ENCODE measurements at regions not wholly inside any gene's neighbourhood (a gene's known extent, or its start where the extent isn't known, plus 50 kb on each side); places are given as distances from the start of the nearest gene placed in this dataset.

GRCh38 chr1:229851511-229851910 is 215.5 kb upstream of the GALNT2 start:
- no peak overlapping the region for H3K4me3 ChIP-seq (ENCODE audit: low read depth, low read length)
- DNase-seq (ENCODE audit: low read depth), result no peak
- TF ChIP-seq MAX (IDR thresholded peaks at IDR 0.05; ENCODE audit: low read depth, low read length) (no peak), CTCF (IDR thresholded peaks at IDR 0.05; ENCODE audit: low read depth, low read length) (no peak), MYC (IDR thresholded peaks at IDR 0.05; ENCODE audit: low read depth, low read length) (no peak), POLR2A (IDR thresholded peaks at IDR 0.05; ENCODE audit: extremely low read depth, insufficient read length) (no peak)

- TF ChIP-seq MAX (IDR thresholded peaks at IDR 0.05; ENCODE audit: low read depth, low read length) (no peak), POLR2A (IDR thresholded peaks at IDR 0.05; ENCODE audit: extremely low read depth, insufficient read length) (no peak), MYC (IDR thresholded peaks at IDR 0.05; ENCODE audit: low read depth, low read length) (no peak), CTCF (IDR thresholded peaks at IDR 0.05; ENCODE audit: low read depth, low read length) (no peak)
- no peak overlapping the region for H3K4me3 ChIP-seq (ENCODE audit: low read depth, low read length)
- DNase-seq (ENCODE audit: low read depth), result no peak
Measured at GRCh38 chr1:229853751-229854150, 213.3 kb upstream of the GALNT2 start.

GRCh38 chr1:229854620-229855019 is 212.4 kb upstream of the GALNT2 start:
- no peak overlapping the region for H3K4me3 ChIP-seq (ENCODE audit: low read depth, low read length)
- TF ChIP-seq POLR2A (IDR thresholded peaks at IDR 0.05; ENCODE audit: extremely low read depth, insufficient read length) (no peak), MAX (IDR thresholded peaks at IDR 0.05; ENCODE audit: low read depth, low read length) (no peak), MYC (IDR thresholded peaks at IDR 0.05; ENCODE audit: low read depth, low read length) (no peak), CTCF (IDR thresholded peaks at IDR 0.05; ENCODE audit: low read depth, low read length) (no peak)
- DNase-seq (ENCODE audit: low read depth), result no peak

GRCh38 chr1:229856009-229856650 is 210.9 kb upstream of the GALNT2 start:
- TF ChIP-seq CTCF (IDR thresholded peaks at IDR 0.05; ENCODE audit: low read depth, low read length), result no peak
- TF ChIP-seq MYC (IDR thresholded peaks at IDR 0.05; ENCODE audit: low read depth, low read length), result no peak
- no peak for TF ChIP-seq POLR2A (IDR thresholded peaks at IDR 0.05; ENCODE audit: extremely low read depth, insufficient read length)
- TF ChIP-seq MAX (IDR thresholded peaks at IDR 0.05; ENCODE audit: low read depth, low read length), result no peak
- H3K4me3 ChIP-seq (ENCODE audit: low read depth, low read length), result peak overlapping the region; percentile 49
- peak; percentile 55 for DNase-seq (ENCODE audit: low read depth)

GRCh38 chr1:229857585-229857984 is 209.5 kb upstream of the GALNT2 start:
- no peak for DNase-seq (ENCODE audit: low read depth)
- H3K4me3 ChIP-seq (ENCODE audit: low read depth, low read length), result no peak overlapping the region
- TF ChIP-seq MAX (IDR thresholded peaks at IDR 0.05; ENCODE audit: low read depth, low read length) (no peak), MYC (IDR thresholded peaks at IDR 0.05; ENCODE audit: low read depth, low read length) (no peak), POLR2A (IDR thresholded peaks at IDR 0.05; ENCODE audit: extremely low read depth, insufficient read length) (no peak), CTCF (IDR thresholded peaks at IDR 0.05; ENCODE audit: low read depth, low read length) (no peak)

All from NB4 (cell line).